ENCODE measurements at regions not wholly inside any gene's neighbourhood (a gene's known extent, or its start where the extent isn't known, plus 50 kb on each side); places are given as distances from the start of the nearest gene placed in this dataset.
A peak's percentile ranks its signal among the peaks of the same experiment; 100 is the strongest.

DNA sequence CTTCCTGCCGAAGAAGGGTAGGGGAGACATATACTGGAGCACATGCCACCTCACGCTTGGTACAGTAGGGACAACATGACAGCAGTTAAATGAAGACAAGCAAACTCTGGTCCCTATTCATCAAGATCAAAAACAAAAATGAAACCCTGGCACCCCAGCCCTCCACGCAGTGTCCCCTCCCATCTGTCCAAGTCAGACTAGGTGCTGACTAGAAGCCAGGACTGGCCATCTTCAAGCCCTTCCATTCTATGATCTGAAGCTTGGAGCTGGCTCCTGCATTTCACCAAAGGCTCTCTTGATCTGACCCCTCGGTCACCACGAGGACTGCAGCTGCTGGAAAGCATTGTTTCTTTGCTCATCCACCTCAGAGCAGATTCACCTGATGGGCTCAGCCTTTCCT is 158.9 kb upstream of the GGTLC1 start:
- no peak for TF ChIP-seq EZH2 (IDR thresholded peaks at IDR 0.05; ENCODE audit: insufficient read depth, low read length)
- TF ChIP-seq, protein P1, sequence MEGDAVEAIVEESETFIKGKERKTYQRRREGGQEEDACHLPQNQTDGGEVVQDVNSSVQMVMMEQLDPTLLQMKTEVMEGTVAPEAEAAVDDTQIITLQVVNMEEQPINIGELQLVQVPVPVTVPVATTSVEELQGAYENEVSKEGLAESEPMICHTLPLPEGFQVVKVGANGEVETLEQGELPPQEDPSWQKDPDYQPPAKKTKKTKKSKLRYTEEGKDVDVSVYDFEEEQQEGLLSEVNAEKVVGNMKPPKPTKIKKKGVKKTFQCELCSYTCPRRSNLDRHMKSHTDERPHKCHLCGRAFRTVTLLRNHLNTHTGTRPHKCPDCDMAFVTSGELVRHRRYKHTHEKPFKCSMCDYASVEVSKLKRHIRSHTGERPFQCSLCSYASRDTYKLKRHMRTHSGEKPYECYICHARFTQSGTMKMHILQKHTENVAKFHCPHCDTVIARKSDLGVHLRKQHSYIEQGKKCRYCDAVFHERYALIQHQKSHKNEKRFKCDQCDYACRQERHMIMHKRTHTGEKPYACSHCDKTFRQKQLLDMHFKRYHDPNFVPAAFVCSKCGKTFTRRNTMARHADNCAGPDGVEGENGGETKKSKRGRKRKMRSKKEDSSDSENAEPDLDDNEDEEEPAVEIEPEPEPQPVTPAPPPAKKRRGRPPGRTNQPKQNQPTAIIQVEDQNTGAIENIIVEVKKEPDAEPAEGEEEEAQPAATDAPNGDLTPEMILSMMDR (IDR thresholded peaks at IDR 0.05; ENCODE audit: insufficient read depth, low read depth, low read length): no peak
- H3K4me3 ChIP-seq (ENCODE audit: insufficient read depth, low read depth, low read length): no peak overlapping the region
- H3K79me2 ChIP-seq (ENCODE audit: insufficient read depth, low read length): no peaks in the 10 kb centered on the region
- no peaks in the 10 kb centered on the region for H3K36me3 Mint-ChIP-seq (ENCODE audit: low read depth, unreplicated experiment)
- H3K4me1 Mint-ChIP-seq (ENCODE audit: low read depth, unreplicated experiment): peaks cover 21% of the 10 kb centered on the region
- FAIRE-seq (no peak), DNase-seq (ENCODE audit: low read depth) (no peak)
- no peak overlapping the region for H3K4me2 ChIP-seq (ENCODE audit: low read length)
- no peak overlapping the region for H3K4me3 Mint-ChIP-seq (ENCODE audit: unreplicated experiment)
- peaks cover 4% of the 10 kb centered on the region for H3K4me1 ChIP-seq (ENCODE audit: insufficient read depth, low read length)
- peak overlapping the region; percentile 34 for H3K27ac Mint-ChIP-seq (ENCODE audit: unreplicated experiment)
- no peak overlapping the region for H2AFZ ChIP-seq (ENCODE audit: low read depth, low read length)
- H3K9ac ChIP-seq (ENCODE audit: low read length): no peak overlapping the region
- peaks cover 9% of the 10 kb centered on the region for H3K9me3 Mint-ChIP-seq (ENCODE audit: unreplicated experiment)
- H4K20me1 ChIP-seq (ENCODE audit: insufficient read depth, low read length): no peaks in the 10 kb centered on the region
- no peaks in the 10 kb centered on the region for H3K27me3 ChIP-seq (ENCODE audit: insufficient read depth, low read length)
- H3K9me3 ChIP-seq (ENCODE audit: insufficient read depth, low read depth, low read length): no peaks in the 10 kb centered on the region
- H3K27me3 Mint-ChIP-seq (ENCODE audit: low read depth, unreplicated experiment): peaks cover 31% of the 10 kb centered on the region
- no peaks in the 10 kb centered on the region for H3K36me3 ChIP-seq (ENCODE audit: insufficient read depth, low read length)
- no peak overlapping the region for H3K27ac ChIP-seq (ENCODE audit: low read depth, low read length)

DNA sequence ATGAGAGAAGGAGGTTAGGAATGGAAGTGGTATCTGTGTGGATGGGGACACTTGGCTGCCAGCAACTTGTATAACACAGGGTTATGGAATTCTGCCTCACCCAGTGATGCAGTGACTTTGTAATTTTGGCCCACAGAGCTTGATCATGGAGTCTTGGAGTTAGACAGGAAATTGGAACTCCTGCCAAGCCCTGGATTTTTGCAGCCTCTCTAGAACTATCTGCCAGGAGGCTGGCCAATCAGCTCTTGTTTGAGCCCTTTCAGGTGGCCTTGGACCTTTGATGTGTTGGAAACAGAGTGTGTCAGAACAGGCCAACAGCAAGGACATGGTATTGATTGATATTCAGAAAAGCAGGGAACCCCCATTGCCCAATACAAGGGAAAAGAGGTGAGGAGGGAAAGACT is 157.7 kb upstream of the GGTLC1 start:
- H4K20me1 ChIP-seq (ENCODE audit: insufficient read depth, low read length): no peaks in the 10 kb centered on the region
- Mint-ChIP-seq H3K4me3 (ENCODE audit: unreplicated experiment) (no peak overlapping the region), H3K9me3 (ENCODE audit: unreplicated experiment) (peaks cover 11% of the 10 kb centered on the region), H3K36me3 (ENCODE audit: low read depth, unreplicated experiment) (no peaks in the 10 kb centered on the region), H3K27ac (ENCODE audit: unreplicated experiment) (no peak overlapping the region), H3K4me1 (ENCODE audit: low read depth, unreplicated experiment) (peaks cover 21% of the 10 kb centered on the region), H3K27me3 (ENCODE audit: low read depth, unreplicated experiment) (peaks cover 25% of the 10 kb centered on the region)
- H3K4me2 ChIP-seq (ENCODE audit: low read length): no peak overlapping the region
- H3K9ac ChIP-seq (ENCODE audit: low read length): no peak overlapping the region
- no peak overlapping the region for H2AFZ ChIP-seq (ENCODE audit: low read depth, low read length)
- peaks cover 6% of the 10 kb centered on the region for H3K9me3 ChIP-seq (ENCODE audit: insufficient read depth, low read depth, low read length)
- no peak overlapping the region for H3K4me3 ChIP-seq (ENCODE audit: insufficient read depth, low read depth, low read length)
- peaks cover 4% of the 10 kb centered on the region for H3K4me1 ChIP-seq (ENCODE audit: insufficient read depth, low read length)
- H3K27me3 ChIP-seq (ENCODE audit: insufficient read depth, low read length): no peaks in the 10 kb centered on the region
- no peak for TF ChIP-seq EZH2 (IDR thresholded peaks at IDR 0.05; ENCODE audit: insufficient read depth, low read length)
- TF ChIP-seq, protein P1 (IDR thresholded peaks at IDR 0.05; ENCODE audit: insufficient read depth, low read depth, low read length): no peak
- H3K79me2 ChIP-seq (ENCODE audit: insufficient read depth, low read length): no peaks in the 10 kb centered on the region
- no peaks in the 10 kb centered on the region for H3K36me3 ChIP-seq (ENCODE audit: insufficient read depth, low read length)
- FAIRE-seq (no peak), DNase-seq (ENCODE audit: low read depth) (no peak)
- no peak overlapping the region for H3K27ac ChIP-seq (ENCODE audit: low read depth, low read length)

DNA sequence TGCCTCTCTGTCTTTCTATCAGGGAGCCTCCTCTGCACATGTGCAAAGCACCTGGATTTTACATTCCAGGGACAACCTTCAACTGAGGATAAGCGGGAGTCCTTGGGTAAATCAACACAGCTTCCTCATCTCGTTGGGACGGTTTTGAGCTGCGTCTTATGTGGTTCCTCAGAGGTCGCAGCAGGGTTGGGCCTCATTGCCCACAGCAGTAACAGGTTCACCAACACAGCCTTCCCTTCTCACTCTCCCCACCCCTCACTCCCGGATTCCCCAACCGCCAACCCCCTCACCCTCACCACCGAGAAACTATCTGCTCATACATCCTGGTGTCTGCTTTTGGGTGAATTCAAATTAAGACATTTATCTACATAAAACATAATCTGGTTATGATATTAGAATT is 155.8 kb upstream of the GGTLC1 start:
- H3K27ac ChIP-seq (ENCODE audit: low read depth, low read length): no peak overlapping the region
- no peak overlapping the region for H3K9ac ChIP-seq (ENCODE audit: low read length)
- H3K36me3 Mint-ChIP-seq (ENCODE audit: low read depth, unreplicated experiment): no peaks in the 10 kb centered on the region
- peaks cover 4% of the 10 kb centered on the region for H3K4me1 ChIP-seq (ENCODE audit: insufficient read depth, low read length)
- H3K79me2 ChIP-seq (ENCODE audit: insufficient read depth, low read length): no peaks in the 10 kb centered on the region
- no peak overlapping the region for H3K4me2 ChIP-seq (ENCODE audit: low read length)
- H3K27me3 ChIP-seq (ENCODE audit: insufficient read depth, low read length): no peaks in the 10 kb centered on the region
- H3K36me3 ChIP-seq (ENCODE audit: insufficient read depth, low read length): no peaks in the 10 kb centered on the region
- peaks cover 20% of the 10 kb centered on the region for H3K4me1 Mint-ChIP-seq (ENCODE audit: low read depth, unreplicated experiment)
- no peak for FAIRE-seq
- no peaks in the 10 kb centered on the region for H4K20me1 ChIP-seq (ENCODE audit: insufficient read depth, low read length)
- no peak for TF ChIP-seq EZH2 (IDR thresholded peaks at IDR 0.05; ENCODE audit: insufficient read depth, low read length)
- TF ChIP-seq, protein P1 (IDR thresholded peaks at IDR 0.05; ENCODE audit: insufficient read depth, low read depth, low read length): no peak
- peaks cover 9% of the 10 kb centered on the region for H3K9me3 Mint-ChIP-seq (ENCODE audit: unreplicated experiment)
- DNase-seq (ENCODE audit: low read depth): no peak
- H3K9me3 ChIP-seq (ENCODE audit: insufficient read depth, low read depth, low read length): peaks cover 9% of the 10 kb centered on the region
- no peak overlapping the region for H2AFZ ChIP-seq (ENCODE audit: low read depth, low read length)
- no peak overlapping the region for H3K4me3 ChIP-seq (ENCODE audit: insufficient read depth, low read depth, low read length)
- H3K27me3 Mint-ChIP-seq (ENCODE audit: low read depth, unreplicated experiment): peaks cover 28% of the 10 kb centered on the region
- no peak overlapping the region for H3K4me3 Mint-ChIP-seq (ENCODE audit: unreplicated experiment)
- H3K27ac Mint-ChIP-seq (ENCODE audit: unreplicated experiment): no peak overlapping the region
